ENCODE measurements at regions not wholly inside any gene's neighbourhood (a gene's known extent, or its start where the extent isn't known, plus 50 kb on each side); places are given as distances from the start of the nearest gene placed in this dataset.

GRCh38 chr2:217288472-217289063, 428.7 kb upstream of the TNP1 start:
- TF ChIP-seq, protein P1, sequence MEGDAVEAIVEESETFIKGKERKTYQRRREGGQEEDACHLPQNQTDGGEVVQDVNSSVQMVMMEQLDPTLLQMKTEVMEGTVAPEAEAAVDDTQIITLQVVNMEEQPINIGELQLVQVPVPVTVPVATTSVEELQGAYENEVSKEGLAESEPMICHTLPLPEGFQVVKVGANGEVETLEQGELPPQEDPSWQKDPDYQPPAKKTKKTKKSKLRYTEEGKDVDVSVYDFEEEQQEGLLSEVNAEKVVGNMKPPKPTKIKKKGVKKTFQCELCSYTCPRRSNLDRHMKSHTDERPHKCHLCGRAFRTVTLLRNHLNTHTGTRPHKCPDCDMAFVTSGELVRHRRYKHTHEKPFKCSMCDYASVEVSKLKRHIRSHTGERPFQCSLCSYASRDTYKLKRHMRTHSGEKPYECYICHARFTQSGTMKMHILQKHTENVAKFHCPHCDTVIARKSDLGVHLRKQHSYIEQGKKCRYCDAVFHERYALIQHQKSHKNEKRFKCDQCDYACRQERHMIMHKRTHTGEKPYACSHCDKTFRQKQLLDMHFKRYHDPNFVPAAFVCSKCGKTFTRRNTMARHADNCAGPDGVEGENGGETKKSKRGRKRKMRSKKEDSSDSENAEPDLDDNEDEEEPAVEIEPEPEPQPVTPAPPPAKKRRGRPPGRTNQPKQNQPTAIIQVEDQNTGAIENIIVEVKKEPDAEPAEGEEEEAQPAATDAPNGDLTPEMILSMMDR (IDR thresholded peaks at IDR 0.05): no peak
- TF ChIP-seq POLR2A (IDR thresholded peaks at IDR 0.05): no peak
